ENCODE measurements at regions not wholly inside any gene's neighbourhood (a gene's known extent, or its start where the extent isn't known, plus 50 kb on each side); places are given as distances from the start of the nearest gene placed in this dataset.
A peak's percentile ranks its signal among the peaks of the same experiment; 100 is the strongest.

DNA sequence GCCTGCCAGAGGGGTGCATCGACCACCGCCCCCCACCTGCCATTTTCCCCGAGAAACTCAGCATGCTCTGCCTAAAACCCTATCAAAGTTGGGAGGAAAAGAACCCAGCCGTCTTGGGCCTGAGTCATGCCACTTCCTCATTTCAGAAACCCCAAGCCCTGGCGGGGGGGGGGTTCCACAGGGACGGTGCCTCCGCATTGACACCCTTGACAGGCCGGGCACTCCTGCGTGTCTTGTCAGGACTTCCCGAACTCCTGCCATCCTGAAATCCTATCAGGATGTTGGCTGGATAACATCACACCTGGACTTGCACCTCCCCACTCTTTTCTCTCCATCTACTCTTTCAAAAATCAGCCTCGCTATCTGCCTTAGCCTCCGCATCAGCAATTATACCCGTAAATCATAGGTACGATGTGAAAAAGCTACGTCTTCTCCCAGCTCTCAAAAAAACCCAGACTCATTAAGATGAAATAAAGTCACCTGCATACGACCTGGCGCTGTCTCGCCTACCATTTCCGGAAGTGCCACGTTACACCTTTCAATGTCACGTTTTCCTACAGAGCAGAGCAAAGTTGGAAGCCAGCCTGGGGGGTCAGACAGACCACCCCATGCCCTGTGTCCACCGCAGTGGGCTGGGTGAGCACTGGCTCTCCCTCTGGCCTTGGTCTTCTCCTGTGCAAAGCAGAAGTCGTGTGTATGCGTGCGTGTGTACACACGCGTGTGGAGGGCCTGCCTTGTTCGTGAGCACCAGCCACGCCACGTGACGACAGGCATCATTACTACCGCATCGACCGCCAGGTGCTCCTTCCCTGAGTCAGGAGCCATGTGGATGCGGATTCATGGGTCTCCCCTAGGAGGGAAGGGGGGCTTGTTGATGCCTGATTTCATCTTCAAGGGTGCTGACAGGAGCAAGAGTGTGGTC is 96.7 kb downstream of the RFLNA start:
- peak in 1 of 2 donors; percentile 24 for DNase-seq

DNA sequence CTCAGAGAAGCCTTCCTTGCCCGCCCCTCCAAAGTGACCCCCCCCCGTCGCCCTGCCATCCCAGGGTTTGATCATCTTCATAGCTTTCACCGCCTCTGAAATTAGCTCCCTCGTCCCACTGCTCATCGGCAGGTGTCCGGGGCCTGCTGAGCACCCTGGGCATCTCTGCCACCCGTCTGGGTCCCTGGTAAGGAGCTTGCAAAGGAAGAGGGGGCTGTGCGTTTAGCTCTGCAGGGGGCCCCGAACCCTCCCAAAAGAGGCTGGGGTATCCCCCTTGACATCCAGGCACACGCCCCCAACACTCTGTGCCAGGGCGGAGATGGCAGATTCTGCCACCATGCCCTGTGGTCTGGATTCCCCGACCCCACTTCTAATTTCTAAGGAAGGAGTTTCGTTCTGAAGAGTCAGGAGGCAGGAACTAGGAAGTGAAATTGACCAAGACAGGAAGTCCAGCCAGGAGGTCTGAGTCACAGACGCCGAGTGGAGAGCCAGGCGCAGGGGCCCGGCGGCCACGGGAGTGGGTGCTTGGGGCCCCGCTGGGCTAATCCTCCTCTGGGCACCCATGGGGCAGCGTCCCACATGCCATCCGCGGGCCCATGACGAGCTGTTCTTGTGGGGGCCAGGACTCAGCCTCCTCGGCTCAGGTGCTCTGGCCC is 95.7 kb downstream of the RFLNA start:
- DNase-seq: no peak

DNA sequence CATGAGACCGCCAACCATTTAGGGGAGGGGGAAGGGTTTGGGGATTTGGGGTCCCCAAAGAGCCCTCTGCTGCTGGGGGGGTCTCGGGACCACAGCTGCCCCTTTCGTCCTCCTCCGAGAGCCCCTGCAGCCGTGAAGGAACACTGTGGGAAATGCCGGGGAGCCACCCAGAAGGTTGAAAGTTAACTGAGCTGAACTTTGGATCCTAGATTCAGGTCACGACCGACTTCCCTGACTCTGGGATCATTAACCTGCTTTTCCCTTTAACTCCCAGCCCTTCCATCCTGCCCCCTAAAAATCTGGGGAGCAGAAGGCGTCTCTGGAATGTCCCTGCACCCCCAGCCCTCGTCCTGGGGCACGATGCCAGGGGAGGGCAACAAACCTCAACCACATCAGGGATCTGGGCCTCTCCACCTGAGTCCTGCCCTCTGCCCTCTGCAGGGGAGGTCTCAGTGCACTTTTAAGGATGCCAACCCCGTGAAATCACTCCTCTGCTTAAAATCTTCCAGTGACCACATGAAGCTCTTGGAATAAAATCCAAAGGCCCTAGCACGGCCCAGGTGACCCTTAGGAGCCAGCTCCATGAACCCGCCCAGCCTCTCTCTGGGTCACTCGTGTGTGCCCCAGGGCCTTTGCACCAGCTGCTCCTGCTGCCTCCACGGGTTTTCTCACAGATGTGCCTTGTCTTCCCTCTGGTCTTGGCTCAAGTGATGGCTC is 95.0 kb downstream of the RFLNA start:
- no peak for DNase-seq

DNA sequence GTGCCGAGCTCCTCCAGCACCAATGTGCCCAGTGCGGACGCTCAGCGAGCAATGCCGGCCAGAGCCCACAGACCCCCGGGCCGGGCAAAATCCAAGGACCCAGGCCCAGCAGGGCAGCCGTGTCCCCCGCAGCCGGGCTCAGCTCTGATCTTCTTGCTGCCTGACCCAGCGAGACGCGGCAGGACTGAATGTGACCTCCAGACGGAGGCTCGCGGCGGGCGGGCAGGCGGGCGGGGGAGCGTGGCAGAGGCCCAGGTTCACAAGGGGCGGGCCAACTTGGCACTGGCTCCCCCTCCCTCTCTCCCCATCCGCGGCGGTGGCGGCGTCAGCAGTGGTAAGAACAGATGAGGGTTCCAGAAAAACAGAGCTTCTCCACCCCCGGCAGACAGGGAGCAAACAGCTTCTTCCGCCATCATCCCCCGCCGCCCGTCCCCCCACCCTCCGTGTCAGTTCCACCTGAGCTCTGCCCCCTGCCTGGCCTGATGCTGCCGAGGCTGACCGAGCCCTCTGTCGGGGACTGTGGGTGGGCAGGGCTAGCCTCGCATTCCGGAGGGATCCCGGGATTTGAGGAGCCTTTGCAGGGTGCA is 94.3 kb downstream of the RFLNA start:
- DNase-seq: peak; percentile 78 to 83

DNA sequence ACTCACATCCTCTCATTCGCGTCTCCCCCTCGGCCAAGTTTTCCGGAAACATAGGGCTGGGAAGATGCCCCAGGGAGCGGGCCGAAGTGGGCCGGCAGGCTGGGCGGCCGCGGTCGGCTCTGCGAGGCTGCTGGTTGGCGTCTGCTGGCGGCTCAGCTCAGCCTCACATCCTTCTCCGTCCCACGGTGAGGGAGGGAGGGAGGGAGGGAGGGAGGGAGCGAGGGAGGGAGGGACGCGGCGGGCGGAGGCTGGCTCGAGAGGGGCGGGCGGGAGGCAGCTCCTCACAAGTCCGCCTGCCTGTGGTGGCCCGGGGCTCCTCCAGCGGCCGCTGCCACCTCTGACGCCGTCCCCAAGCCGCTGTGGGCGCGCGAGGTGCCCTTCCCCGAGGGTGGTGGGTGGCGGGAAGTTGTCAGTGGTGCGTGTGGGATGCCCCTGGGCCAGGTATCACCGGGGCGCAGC is 93.8 kb downstream of the RFLNA start:
- DNase-seq: peak; percentile 77 to 81

DNA sequence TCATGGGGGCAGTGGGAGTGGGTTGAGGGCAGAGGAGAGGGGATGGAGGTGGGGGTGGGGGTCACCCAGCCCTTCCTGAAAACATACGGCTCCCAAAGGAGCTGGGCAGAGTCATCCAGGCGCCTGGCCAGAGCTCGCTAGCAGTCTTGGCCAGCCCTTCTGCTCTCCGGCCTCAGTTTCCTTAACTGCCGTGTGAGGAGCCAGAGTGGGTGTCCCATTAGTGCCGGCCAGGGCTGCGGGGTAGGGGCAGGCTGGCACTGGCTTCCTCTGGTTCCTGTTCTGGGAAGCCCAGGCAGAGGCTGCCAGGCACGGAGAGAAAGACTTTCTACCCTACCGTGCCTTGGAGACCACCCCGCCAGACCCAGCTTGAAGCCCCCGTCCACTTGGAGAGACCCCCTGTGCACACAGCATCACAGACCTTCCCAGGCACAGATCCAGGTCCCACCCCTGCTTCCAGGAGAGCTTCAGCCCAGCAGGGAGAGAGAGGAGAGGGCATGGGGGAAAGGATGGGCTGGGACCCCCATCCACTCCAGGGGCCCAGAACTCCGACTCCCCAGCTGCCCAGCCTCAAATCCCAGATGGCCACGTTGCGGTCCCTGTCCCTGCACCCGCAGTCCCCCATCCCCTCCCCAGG is 93.3 kb downstream of the RFLNA start:
- DNase-seq: no peak

DNA sequence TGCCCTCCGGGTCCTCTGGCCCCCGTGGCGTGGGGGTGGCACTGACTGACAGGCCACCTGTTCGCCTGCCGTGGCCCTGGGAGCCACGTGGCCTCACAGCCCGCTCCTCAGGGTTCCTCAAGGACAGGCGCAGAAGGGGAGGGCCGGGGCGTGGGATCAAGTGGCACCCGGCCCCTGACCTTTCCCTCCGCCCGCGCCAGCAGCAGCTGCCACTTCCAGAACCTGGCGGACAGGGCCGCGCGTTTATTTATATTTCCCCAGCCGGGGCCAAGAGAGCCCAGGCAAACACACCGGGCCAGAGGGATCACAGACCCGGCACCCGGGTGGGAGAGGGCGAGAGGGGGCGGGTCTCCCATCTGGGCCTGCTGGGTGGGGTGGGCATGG is 92.6 kb downstream of the RFLNA start:
- DNase-seq: no peak

DNA sequence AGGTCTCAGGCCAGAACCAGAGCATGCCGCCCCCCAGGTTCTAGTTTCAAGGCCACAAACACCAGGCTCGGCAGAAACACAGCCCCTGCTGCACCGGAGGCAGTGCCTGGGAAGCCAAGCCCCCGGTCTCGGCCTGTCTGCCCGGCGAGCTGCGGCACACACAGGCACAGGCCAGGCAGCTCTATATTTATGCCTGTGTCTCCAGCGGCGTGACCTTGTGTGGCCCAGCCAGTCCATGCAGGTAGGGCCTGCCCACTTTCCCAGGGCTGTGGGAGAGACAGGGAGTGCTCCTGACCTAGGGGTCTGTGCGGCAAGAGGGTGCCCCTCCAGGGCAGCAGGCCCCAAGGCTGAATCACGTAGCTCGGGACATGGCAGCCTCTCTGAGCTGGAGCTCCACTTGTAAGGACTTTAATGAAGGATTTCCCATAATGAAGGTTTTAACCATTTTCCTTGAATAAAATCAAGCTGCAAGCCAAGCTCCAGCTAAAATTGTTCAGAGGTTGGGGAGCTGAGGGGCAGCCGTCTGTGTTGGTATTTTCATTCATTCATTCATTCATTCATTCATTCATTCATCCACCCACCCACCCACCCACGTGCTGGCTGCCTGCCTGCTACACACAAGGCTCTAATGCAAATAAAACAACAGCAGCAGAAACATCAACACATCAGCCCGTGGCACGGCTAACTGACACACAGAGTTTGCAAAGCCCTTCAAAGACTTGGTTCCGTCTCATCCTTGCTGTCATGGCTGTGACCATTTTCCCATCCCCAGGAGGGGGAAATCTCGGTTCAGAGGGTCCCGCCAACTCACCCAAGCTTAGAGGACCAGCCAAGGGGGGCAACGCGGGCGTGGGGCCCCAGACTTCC is 92.0 kb downstream of the RFLNA start:
- DNase-seq: no peak

DNA sequence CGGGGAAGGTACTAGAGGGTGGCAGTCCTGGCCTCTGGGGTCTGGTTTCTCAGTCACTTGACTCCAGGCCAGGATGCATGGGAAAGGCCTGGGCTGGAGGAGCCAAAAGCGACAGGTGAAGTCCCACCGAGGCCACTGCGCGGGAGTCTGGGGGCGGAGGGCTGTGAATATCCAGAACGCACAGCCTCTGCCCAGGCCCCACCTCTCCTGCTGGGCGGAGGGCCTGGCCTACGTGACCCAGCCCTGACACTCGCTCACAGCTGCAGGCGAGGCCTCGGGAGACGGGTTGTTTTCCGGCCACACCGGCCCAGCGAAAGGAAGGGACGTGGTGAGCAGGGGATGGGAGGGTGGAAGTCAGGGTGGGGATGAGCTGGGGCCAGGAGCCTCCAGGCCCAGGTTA is 91.2 kb downstream of the RFLNA start:
- no peak for DNase-seq

DNA sequence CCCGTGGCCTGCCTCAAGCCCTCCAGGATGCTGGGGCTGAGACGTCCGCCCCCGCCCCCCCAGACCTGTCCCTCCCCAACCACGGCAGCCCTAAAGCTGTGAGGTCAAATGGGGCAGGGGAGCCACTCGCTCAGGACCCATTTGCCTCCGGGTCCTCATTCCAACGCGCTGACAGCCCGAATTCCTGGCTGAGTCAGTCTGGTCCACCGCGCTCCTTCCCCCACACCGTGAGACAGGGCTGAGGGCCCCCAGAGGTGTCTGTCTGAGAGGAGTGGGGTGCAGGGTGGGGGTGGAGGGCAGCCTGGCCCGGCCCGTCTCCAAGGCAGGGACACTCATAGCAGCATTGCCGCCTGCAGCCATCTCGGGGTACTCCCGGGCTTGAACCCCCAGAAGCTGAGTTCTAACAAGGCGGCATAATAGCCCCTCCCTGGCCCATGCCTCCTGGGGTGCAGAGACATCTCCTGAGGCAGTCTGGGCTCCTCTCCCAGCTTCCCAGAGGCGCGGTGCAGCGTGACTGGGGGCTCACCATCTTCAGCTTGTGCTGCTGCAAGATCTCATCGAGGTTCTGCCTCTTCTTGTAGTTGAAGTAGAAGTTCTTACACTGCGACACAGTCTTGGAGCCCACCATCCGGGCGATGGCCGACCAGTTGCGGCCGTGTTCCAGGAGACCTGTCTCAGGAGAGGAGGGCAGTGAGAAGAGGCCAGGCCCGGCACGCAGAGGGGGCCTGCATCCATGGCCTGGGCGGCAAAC is 90.5 kb downstream of the RFLNA start:
- no peak for DNase-seq

DNA sequence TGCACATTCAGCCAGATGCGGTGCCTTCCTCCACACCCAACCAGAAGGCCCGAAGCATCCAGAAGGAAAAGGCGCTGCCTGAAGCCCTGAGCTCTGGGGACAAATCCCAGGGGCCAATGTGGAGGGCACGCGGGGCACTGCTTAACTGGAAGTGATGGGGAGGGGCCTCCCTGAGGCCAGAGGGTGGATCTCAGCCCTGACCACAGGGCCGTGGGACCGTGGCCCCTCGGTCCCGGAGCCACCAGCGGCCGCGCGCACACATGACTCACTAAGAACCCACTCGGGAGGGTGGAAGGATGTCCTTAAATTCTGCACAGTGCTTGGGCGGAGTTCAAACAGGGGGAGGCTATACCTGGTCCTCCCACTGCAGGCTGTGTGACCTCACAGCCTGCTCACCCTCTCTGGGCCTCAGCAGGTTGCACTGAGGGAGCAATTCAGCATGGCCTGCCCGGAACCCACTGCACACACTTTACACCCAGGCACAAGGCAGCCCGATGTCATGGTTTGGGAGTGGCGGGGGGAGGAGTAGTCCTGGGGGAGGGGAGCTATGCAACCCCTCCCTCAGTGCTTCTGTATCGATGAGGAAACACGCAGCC is 89.5 kb downstream of the RFLNA start:
- DNase-seq: no peak

DNA sequence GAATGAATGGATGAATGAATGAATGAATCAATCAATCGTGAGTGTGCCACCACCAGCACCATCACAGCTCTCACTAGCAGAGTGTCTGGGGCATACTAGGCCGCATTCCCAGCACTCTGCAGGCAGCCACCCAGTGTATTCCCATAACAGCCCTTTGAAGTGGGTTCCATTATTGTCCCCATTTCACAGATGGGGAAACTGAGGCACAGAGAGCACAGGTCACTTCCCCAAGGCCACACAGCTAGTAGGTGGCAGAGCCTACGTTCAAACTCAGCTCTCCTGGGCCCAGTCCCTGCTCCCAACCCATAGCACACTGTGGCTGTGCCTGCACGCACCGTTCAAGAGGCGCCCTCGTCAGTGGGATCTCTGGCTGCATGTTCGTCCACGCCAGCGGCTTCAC is 88.1 kb downstream of the RFLNA start:
- DNase-seq: no peak

DNA sequence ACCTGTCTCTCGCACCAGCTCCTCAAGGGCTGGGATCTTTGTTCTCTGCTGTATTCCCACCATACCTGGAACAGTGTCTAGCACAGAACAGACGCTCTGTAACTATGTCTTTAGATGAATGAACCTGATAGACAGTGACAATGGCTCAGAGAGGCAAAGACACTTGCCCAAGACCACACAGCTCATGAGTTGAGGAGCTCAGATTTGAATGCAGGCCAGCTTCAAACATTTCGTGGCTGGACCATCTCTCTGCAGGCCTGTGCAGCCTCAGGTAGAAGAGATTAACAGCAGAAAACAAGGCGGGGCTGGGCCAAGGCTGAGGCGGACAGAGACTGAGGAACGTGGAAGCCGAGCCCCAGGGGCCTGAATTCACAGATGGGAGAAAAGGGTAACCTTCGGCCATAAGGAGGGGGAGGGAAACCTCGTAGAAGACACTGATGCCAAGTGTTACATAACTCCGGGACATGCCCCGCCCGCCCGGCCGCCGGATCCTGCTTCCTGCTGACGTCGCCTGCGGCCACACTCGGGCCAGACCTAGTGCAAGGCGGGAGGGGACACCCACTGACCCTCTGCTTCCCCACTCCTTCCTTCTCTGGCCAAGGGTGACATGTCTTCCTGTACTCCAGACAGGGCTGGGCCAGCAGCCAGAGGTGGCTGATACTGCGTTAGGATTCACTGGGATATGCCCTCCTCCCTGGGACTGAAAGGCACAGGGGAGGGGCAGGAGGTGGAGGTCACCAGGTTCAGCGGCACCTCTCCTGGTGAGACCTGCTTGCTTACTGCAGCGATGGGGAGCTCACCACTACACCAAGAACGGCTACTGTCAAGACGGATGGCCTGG is 86.8 kb downstream of the RFLNA start:
- DNase-seq: peak; percentile 40 to 69

DNA sequence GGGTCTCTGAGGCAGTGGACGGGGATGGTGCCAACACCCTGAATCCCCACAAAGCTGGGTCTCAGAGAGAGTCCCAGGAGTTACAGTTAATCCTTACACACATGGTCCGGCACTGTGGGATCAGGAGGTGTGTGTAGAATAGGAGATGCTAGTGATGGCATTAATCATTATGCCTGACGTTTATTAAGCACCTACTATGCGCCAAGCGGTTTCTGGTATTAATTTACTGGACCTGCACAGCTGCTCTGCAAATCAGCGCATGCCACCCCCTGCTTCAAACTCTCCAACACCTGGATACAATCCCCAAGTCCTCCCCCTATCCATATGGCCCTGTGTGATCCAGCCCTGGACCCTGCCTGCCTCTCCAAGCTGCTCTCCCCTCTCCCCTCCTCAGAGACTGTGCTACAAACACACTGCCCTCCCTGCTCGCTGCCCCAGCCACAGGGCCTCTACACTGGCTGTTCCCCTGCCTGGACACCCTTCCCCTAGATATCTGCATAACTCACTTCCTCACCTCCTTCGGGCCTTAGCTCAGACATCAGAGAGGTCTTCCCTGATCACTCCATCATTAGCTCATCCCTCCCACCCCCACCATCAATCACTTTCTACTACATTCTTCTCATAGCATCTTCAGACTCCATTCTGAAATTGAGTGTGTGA is 86.0 kb downstream of the RFLNA start:
- DNase-seq: no peak

DNA sequence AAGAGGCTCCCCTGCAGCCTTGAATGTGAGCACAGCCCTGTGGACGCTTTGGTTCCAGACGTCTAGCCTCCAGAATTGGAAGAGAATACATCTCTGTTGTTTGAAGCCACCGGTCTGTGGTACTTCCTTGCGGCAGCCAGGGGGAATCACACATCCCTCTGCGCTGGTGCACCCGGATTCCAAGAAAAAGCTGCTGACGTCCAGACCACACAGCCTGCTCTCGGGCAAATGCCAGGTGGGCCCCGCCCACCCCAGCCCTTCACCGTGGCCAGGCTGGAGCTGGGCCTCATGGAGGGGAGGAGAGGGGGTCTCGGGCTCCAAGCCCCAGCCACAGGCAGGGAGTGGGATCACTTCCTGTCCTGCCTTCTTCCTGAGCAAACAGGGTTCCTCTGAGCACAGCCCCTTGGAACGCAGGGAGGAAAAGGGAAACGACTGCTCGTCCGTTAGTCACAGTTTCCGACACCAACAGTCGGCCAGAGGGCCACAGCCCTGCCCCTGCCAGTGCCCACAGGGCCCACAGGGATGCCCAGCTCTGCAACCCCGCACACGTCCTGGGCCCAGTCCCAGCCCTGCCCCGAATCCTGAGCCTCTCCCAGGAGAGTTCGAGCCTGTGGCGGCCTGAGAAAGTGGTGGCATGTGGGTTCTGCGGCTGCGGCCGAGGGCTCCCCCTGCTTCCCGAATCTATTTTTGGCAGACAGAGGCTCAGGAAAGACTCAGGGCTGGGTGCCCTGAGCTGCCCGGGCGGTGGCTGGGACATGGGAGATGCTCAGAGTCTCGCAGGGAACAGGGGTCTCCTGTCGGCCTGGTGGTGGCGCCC is 85.3 kb downstream of the RFLNA start:
- DNase-seq: peak; percentile 42 to 56

DNA sequence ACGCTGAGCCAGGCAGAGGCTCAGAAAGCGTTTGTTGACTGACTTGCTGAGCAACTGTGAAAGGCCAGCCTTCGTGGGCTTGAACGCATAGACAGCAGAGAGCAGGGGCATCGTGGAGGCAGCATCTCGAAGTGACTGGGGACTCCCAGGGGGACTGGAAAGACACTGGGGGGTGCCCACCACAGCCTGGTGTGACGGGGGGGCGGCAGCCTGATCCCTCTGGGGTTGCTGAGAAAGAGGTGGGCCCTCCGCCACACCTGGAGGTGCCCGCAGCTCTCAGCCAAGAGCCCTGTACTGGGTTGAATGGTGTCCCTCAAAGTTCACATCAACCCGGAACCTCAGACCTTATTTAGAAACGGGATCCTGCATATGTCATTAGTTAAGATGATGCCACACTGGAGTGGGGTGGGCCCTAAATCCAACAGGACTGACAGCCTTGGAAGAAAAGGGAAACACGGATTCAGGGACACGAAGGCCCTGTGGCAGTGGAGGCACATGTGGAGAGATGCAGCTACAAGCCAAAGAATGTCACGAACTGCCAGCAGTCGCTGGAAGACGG is 84.6 kb downstream of the RFLNA start:
- no peak for DNase-seq

DNA sequence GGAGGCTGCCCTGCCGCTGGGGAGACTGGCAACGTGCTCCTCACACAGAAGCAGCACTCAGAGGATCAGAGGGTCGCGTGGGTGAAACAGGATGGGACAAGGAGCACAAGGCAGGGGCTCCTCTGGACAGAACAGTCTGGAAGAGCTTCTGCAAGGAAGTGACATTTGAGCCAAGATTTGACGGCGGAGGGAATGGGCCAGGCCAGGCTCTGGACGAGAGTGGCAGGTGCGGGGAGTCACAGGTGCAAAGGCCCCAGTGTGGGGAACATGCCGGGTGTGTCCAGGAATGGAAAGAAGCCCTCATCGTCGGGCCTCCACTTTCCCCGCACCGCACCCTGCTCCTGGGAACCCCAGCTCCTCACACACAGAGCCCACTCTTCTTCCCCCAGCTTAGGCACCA is 84.0 kb downstream of the RFLNA start:
- DNase-seq: no peak
